GM12873 (cell line): ENCODE measurements at regions not wholly inside any gene's neighbourhood (a gene's known extent, or its start where the extent isn't known, plus 50 kb on each side); places are given as distances from the start of the nearest gene placed in this dataset.

Source experiments
- TF ChIP-seq, protein P1 (sequence below): IDR thresholded peaks from 2 replicates; pipeline ENCODE4 v1.5.1; 2012; ENCODE audit warnings: low read depth, mild to moderate bottlenecking, moderate library complexity, low read length, control low read depth; ENCODE audit not compliant: insufficient read depth; ENCODE audit errors: missing control alignments

DNA sequence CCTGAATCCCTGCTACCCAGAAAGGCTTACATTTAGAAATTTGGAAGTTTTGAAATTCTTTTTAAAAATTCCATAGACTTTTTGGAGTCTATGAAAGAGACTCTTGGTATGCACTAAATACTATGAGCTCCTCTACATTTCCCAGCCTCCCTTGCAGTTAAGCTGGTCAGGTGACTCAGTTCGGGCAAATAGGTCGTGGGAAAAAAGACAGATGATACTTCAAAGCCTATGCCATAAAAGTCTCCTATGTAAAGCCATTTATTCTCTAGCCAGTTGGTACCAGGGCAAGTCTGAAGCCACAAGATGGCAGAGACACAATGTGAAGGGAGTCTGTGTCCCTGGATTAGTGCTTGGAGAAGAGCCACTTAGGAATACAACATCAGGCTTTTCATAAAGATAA lies 101.8 kb downstream of the BOD1 start:
- TF ChIP-seq, protein P1, sequence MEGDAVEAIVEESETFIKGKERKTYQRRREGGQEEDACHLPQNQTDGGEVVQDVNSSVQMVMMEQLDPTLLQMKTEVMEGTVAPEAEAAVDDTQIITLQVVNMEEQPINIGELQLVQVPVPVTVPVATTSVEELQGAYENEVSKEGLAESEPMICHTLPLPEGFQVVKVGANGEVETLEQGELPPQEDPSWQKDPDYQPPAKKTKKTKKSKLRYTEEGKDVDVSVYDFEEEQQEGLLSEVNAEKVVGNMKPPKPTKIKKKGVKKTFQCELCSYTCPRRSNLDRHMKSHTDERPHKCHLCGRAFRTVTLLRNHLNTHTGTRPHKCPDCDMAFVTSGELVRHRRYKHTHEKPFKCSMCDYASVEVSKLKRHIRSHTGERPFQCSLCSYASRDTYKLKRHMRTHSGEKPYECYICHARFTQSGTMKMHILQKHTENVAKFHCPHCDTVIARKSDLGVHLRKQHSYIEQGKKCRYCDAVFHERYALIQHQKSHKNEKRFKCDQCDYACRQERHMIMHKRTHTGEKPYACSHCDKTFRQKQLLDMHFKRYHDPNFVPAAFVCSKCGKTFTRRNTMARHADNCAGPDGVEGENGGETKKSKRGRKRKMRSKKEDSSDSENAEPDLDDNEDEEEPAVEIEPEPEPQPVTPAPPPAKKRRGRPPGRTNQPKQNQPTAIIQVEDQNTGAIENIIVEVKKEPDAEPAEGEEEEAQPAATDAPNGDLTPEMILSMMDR = no peak

DNA sequence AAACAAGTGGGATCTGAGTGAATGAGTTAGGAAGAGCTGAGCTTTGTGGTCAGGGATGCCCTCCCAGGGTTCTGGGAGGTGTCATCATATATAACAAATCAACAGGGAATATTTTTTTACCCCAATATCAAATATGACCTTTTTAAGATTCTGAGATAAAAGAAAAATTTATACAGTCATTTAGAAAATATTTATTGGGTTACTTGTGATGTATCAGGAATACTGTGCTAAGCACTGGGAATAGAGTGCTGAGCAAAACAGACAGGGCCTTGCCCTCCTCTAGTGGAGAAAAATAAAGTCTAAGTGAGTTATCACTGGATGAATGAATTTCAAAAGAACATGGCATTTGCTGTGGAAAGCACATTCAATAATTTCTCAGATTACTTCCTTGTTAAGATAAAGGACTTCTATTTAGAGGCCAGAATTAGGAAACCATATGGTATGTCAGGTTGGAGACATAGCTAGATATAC lies 102.9 kb downstream of the BOD1 start:
- TF ChIP-seq, protein P1 = no peak

DNA sequence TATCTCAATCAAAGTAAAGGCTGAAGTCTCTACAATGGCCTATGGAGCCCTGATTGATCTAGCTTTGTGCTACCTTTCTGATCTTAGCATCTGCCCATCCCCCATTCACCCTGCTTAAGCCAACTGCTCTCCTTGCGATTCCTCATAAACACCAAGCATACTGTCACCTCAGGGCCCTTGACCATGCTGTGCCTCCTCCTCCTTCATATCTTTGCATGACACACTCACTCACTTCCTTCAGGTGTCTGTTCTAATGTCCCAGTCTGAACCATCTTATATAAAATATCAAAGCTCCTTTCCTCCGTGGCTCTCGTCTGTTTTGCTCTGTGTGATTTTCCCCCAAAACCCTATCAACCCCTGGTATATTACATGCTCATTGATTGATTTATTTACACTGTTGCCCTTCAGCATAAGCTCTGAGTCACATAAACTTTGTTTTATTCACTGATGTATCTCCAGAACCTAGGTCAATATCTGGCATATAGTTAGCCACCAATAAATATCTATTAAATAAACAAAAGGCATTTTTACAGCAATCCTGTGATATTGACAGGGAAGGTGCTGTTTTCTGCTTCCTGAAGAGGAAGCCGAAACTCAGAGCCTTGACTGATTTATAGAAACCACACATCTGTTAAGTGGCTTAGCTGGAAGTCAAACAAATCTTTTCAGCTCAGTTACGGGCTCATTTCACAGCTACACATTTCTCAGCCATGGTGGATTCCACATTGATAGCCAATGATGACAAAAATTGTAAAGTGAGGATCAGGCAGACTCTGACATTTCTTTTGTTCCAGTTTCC lies 103.6 kb downstream of the BOD1 start:
- TF ChIP-seq, protein P1 = no peak

DNA sequence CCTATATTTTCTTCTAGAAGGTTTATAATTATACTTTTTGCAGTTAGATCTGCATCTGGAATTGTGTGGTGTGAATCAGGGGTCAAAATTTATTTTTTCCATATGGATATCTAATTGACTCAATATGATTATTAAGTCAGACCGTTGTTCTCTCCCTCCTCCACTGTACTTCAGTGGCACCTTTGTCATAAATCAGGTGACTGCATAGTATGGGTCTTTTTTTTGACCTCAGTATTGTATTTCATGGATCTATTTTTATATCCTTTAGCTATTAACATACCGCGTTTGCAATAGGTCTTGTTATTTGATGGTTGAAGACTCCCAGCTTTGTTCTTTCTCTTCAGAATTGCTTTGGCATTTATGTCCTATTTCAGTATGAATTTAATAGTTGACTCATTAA lies 107.4 kb downstream of the BOD1 start:
- TF ChIP-seq, protein P1 = no peak

DNA sequence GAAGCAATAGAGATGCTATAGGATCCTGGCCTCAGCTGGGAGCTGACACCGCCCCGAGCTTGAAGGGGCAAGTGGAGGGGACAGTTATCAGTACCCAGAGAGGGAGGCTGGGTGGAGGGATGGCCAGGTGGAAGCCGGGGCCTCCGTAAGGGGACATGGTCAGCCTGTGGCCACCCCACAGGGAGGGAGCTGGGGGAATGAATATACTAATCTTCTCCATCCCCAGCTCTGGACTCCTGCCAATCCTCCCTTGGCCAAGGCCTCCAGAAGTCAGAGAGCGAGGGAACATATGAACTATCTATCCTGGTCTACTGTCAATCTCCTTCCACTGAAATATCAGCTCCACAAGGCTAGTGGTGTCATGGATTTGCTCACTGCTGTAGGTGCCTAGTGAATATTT lies 109.3 kb downstream of the BOD1 start:
- TF ChIP-seq, protein P1 = no peak

DNA sequence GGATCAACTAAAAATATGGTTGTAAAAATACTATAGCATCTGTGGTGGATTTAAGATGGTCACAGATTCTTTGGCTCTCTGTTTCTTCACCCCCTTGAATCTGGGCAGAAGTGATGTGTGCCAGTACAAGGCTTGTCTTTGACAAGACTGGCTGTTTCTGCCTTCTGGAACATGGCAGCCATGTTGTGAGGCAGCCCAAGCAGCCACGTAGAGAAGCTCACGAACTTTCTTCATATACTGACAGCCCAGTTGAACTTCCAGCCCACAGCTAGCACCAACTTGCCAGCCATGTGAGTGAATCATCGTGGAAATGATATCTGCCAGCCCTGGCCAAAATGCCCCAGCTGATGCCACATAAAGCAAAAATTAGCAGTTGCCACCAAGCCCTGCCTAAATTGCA lies 110.8 kb downstream of the BOD1 start:
- TF ChIP-seq, protein P1 = no peak

DNA sequence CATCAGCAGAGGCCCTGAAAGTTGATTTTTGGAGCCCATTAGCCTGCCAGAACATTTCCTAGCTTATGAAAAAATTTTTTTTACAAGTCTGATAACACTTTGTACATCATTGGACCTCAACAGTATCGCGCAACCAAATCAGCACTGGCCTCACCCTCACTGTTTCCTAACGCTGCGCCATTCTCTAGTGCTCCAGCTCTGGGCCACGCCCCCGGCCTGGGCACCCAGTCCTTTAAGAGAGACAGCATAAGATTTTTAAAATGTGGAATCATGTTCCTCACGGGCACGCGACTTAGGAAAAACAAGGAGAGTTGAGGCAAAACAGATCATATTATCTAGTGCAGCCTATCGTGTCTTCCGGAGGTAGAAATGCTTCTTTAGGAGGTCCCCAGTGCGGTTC lies 114.5 kb downstream of the BOD1 start:
- TF ChIP-seq, protein P1 = no peak
